Nephron progenitor cell (in vitro differentiated cells): ENCODE measurements at regions not wholly inside any gene's neighbourhood (a gene's known extent, or its start where the extent isn't known, plus 50 kb on each side); places are given as distances from the start of the nearest gene placed in this dataset.

ENCODE experiments used
- DNase-seq: peaks from one replicate; pipeline ENCODE4 v3.0.0; 2021
- H3K27ac Mint-ChIP-seq: 2 replicates; pipeline ENCODE4 v1.8.0; 2021; ENCODE audit warnings: mild to moderate bottlenecking, moderate library complexity, mixed read lengths
- H3K27me3 Mint-ChIP-seq: 2 replicates; pipeline ENCODE4 v1.8.0; 2021; ENCODE audit warnings: mild to moderate bottlenecking, low read depth, mixed read lengths; ENCODE audit not compliant: poor library complexity
- H3K36me3 Mint-ChIP-seq: 2 replicates; pipeline ENCODE4 v1.8.0; 2021; ENCODE audit warnings: low read depth, mixed read lengths
- H3K4me1 Mint-ChIP-seq: 2 replicates; pipeline ENCODE4 v1.8.0; 2021; ENCODE audit warnings: mixed read lengths
- H3K4me3 Mint-ChIP-seq: 2 replicates; pipeline ENCODE4 v1.8.0; 2021; ENCODE audit warnings: mild to moderate bottlenecking, moderate library complexity, mixed read lengths
- H3K9me3 Mint-ChIP-seq: 2 replicates; pipeline ENCODE4 v1.8.0; 2021; ENCODE audit warnings: mild to moderate bottlenecking, moderate library complexity, mixed read lengths
- CTCF ChIP-seq: fragments of 200-600 bp; sonication (generic); IDR thresholded peaks from 2 replicates; pipeline ENCODE4 v1.5.0; 2021; ENCODE audit warnings: antibody characterized with exemption

GRCh38 chr6:164845773-164846172 lies 463.6 kb downstream of the C6orf118 start:
- H3K4me3 Mint-ChIP-seq: no peak overlapping the region
- no peak for TF ChIP-seq CTCF
- H3K36me3 Mint-ChIP-seq: no peaks in the 10 kb centered on the region
- no peaks in the 10 kb centered on the region for H3K4me1 Mint-ChIP-seq
- H3K9me3 Mint-ChIP-seq: no peaks in the 10 kb centered on the region
- no peak for DNase-seq
- peaks cover 4% of the 10 kb centered on the region for H3K27me3 Mint-ChIP-seq
- H3K27ac Mint-ChIP-seq: no peak overlapping the region

GRCh38 chr6:164842085-164842484 lies 467.3 kb downstream of the C6orf118 start:
- Mint-ChIP-seq H3K9me3 (peaks cover 21% of the 10 kb centered on the region), H3K36me3 (no peaks in the 10 kb centered on the region), H3K27ac (no peak overlapping the region), H3K4me1 (no peaks in the 10 kb centered on the region), H3K27me3 (no peaks in the 10 kb centered on the region), H3K4me3 (no peak overlapping the region)
- TF ChIP-seq CTCF: no peak
- DNase-seq: no peak

- H3K27me3 Mint-ChIP-seq: no peaks in the 10 kb centered on the region
- H3K4me1 Mint-ChIP-seq: no peaks in the 10 kb centered on the region
- peaks cover 21% of the 10 kb centered on the region for H3K9me3 Mint-ChIP-seq
- no peak for TF ChIP-seq CTCF
- no peak for DNase-seq
- H3K36me3 Mint-ChIP-seq: no peaks in the 10 kb centered on the region
- no peak overlapping the region for H3K27ac Mint-ChIP-seq
- no peak overlapping the region for H3K4me3 Mint-ChIP-seq
These were observed 471.3 kb downstream of the C6orf118 start for GRCh38 chr6:164838068-164838615.

- Mint-ChIP-seq H3K9me3 (peaks cover 21% of the 10 kb centered on the region), H3K27me3 (no peaks in the 10 kb centered on the region), H3K36me3 (no peaks in the 10 kb centered on the region), H3K27ac (no peak overlapping the region), H3K4me1 (no peaks in the 10 kb centered on the region), H3K4me3 (no peak overlapping the region)
- no peak for TF ChIP-seq CTCF
- DNase-seq: no peak
These were observed 472.9 kb downstream of the C6orf118 start for GRCh38 chr6:164836486-164836885.

GRCh38 chr6:164832410-164832809 lies 477.0 kb downstream of the C6orf118 start:
- Mint-ChIP-seq H3K27ac (no peak overlapping the region), H3K9me3 (no peaks in the 10 kb centered on the region), H3K4me1 (peaks cover 3% of the 10 kb centered on the region), H3K36me3 (no peaks in the 10 kb centered on the region), H3K4me3 (no peak overlapping the region), H3K27me3 (peaks cover under 1% of the 10 kb centered on the region)
- no peak for TF ChIP-seq CTCF
- no peak for DNase-seq

- H3K27ac Mint-ChIP-seq: no peak overlapping the region
- no peaks in the 10 kb centered on the region for H3K36me3 Mint-ChIP-seq
These were observed 481.9 kb downstream of the C6orf118 start for GRCh38 chr6:164827537-164827936.

More at GRCh38 chr6:164827537-164827936, 481.9 kb downstream of the C6orf118 start:
- H3K4me3 Mint-ChIP-seq: no peak overlapping the region
- TF ChIP-seq CTCF: no peak
- no peak for DNase-seq
- H3K4me1 Mint-ChIP-seq: peaks cover 9% of the 10 kb centered on the region
- H3K27me3 Mint-ChIP-seq: peaks cover 6% of the 10 kb centered on the region
- H3K9me3 Mint-ChIP-seq: no peaks in the 10 kb centered on the region
